ENCODE measurements at regions not wholly inside any gene's neighbourhood (a gene's known extent, or its start where the extent isn't known, plus 50 kb on each side); places are given as distances from the start of the nearest gene placed in this dataset.

- in situ Hi-C loops (cut with MboI) (no loop called here), intact Hi-C loops (cut with micrococcal nuclease; ENCODE audit: unreplicated experiment) (no loop called here)
- no peaks in the 10 kb centered on the region for H3K27me3 ChIP-seq (replicated peaks in 1 of 2; ENCODE audit: control insufficient read depth in 2 of 2, insufficient read depth in 2 of 2, low read length in 1 of 2)
- SMC1A ChIA-PET (ENCODE audit: uncharacterized antibody, unreplicated experiment) = no interaction called here
- RAD21 ChIA-PET (ENCODE audit: unreplicated experiment) = no interaction called here
- DNase-seq (ENCODE audit: low read depth, low spot score) = no peak
- no peaks in the 10 kb centered on the region for H3K4me1 ChIP-seq (ENCODE audit: control insufficient read depth, insufficient read depth, low read length)
- TF ChIP-seq NFYA (IDR thresholded peaks at IDR 0.05; ENCODE audit: borderline replicate concordance, low read depth, low read length) = no peak
- no peak for TF ChIP-seq WRNIP1 (IDR thresholded peaks at IDR 0.05; ENCODE audit: borderline replicate concordance, low read depth, low read length)
- TF ChIP-seq ZNF592 (IDR thresholded peaks at IDR 0.05) = no peak
- BruUV-seq (replicated peaks) = no TSS peak
- H3K36me3 ChIP-seq (ENCODE audit: control insufficient read depth in 2 of 2, insufficient read depth in 2 of 2, low read length in 1 of 2) = no peaks in the 10 kb centered on the region
- ATAC-seq = no peak
- no peaks in the 10 kb centered on the region for H3K79me2 ChIP-seq (ENCODE audit: control insufficient read depth, insufficient read depth, low read length)
- POLR2A ChIA-PET = no interaction called here
- H3K4me2 ChIP-seq (ENCODE audit: control insufficient read depth, insufficient read depth) = no peak overlapping the region
- CTCF ChIA-PET = no interaction called here
- H2AFZ ChIP-seq (ENCODE audit: control insufficient read depth, low read depth, low read length) = no peak overlapping the region
- 10% methylated on average over 6 of the region's 6 CpGs for WGBS (ENCODE audit: insufficient coverage, insufficient replicate concordance, low lambda C conversion rate, missing lambda C conversion rate)
- no peak overlapping the region for H3K27ac ChIP-seq (ENCODE audit: control insufficient read depth, insufficient read depth)
- H3K9ac ChIP-seq (ENCODE audit: control insufficient read depth, insufficient read depth, low read length) = no peak overlapping the region
- H3K9me3 ChIP-seq (replicated peaks; ENCODE audit: control insufficient read depth, insufficient read depth, low read length) = no peaks in the 10 kb centered on the region
- H3K4me3 ChIP-seq = no peak overlapping the region
- FAIRE-seq = no peak
- no peaks in the 10 kb centered on the region for H4K20me1 ChIP-seq (ENCODE audit: control insufficient read depth, insufficient read depth)
Observed at GRCh38 chr16:86970279-86970678, 346.9 kb downstream of the C16orf95 start.

- no peaks in the 10 kb centered on the region for H3K79me2 ChIP-seq (ENCODE audit: control insufficient read depth, insufficient read depth, low read length)
- H4K20me1 ChIP-seq (ENCODE audit: control insufficient read depth, insufficient read depth) = no peaks in the 10 kb centered on the region
- no peak overlapping the region for H2AFZ ChIP-seq (ENCODE audit: control insufficient read depth, low read depth, low read length)
- H3K4me1 ChIP-seq (ENCODE audit: control insufficient read depth, insufficient read depth, low read length) = no peaks in the 10 kb centered on the region
- CTCF ChIA-PET = no interaction called here
- no peak for ATAC-seq
- no peaks in the 10 kb centered on the region for H3K9me3 ChIP-seq (replicated peaks; ENCODE audit: control insufficient read depth, insufficient read depth, low read length)
- H3K27me3 ChIP-seq (replicated peaks in 1 of 2; ENCODE audit: control insufficient read depth in 2 of 2, insufficient read depth in 2 of 2, low read length in 1 of 2) = no peaks in the 10 kb centered on the region
- in situ Hi-C loops (cut with MboI) (no loop called here), intact Hi-C loops (cut with micrococcal nuclease; ENCODE audit: unreplicated experiment) (no loop called here)
- DNase-seq (ENCODE audit: low read depth, low spot score) = no peak
- no peaks in the 10 kb centered on the region for H3K36me3 ChIP-seq (ENCODE audit: control insufficient read depth in 2 of 2, insufficient read depth in 2 of 2, low read length in 1 of 2)
- no peak overlapping the region for H3K4me2 ChIP-seq (ENCODE audit: control insufficient read depth, insufficient read depth)
- no peak overlapping the region for H3K9ac ChIP-seq (ENCODE audit: control insufficient read depth, insufficient read depth, low read length)
- H3K27ac ChIP-seq (ENCODE audit: control insufficient read depth, insufficient read depth) = no peak overlapping the region
- SMC1A ChIA-PET (ENCODE audit: uncharacterized antibody, unreplicated experiment) = no interaction called here
- no TSS peak for BruUV-seq (replicated peaks)
- 5% methylated on average over 4 of the region's 4 CpGs for WGBS (ENCODE audit: insufficient coverage, insufficient replicate concordance, low lambda C conversion rate, missing lambda C conversion rate)
- RAD21 ChIA-PET (ENCODE audit: unreplicated experiment) = no interaction called here
- no peak overlapping the region for H3K4me3 ChIP-seq
- no peak for FAIRE-seq
- POLR2A ChIA-PET = no interaction called here
- TF ChIP-seq SIN3A (IDR thresholded peaks at IDR 0.05; ENCODE audit: low read depth, low read length) = no peak
- TF ChIP-seq E2F4 (IDR thresholded peaks at IDR 0.05; ENCODE audit: low read depth, low read length) = no peak
- TF ChIP-seq, protein P1, sequence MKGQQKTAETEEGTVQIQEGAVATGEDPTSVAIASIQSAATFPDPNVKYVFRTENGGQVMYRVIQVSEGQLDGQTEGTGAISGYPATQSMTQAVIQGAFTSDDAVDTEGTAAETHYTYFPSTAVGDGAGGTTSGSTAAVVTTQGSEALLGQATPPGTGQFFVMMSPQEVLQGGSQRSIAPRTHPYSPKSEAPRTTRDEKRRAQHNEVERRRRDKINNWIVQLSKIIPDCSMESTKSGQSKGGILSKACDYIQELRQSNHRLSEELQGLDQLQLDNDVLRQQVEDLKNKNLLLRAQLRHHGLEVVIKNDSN (IDR thresholded peaks at IDR 0.05; ENCODE audit: borderline replicate concordance, extremely low read length, insufficient read depth, low read depth, low read length) = no peak
- TF ChIP-seq FOS (IDR thresholded peaks at IDR 0.05; ENCODE audit: borderline replicate concordance, extremely low read depth, insufficient read length) = no peak
- no peak for TF ChIP-seq BRCA1 (IDR thresholded peaks at IDR 0.05; ENCODE audit: low read depth, low read length)
- no peak for TF ChIP-seq PML (IDR thresholded peaks at IDR 0.05; ENCODE audit: low read length)
- no peak for TF ChIP-seq SUZ12 (IDR thresholded peaks at IDR 0.05; ENCODE audit: unreplicated experiment)
- TF ChIP-seq ETV6 (conservative IDR thresholded peaks at IDR 0.05 in 1 of 2, IDR thresholded peaks at IDR 0.05 in 1 of 2; ENCODE audit: borderline replicate concordance in 1 of 2, low read depth in 1 of 2) = no peak
- TF ChIP-seq STAT3 (IDR thresholded peaks at IDR 0.05; ENCODE audit: low read depth, low read length) = no peak
- TF ChIP-seq STAT1 (conservative IDR thresholded peaks at IDR 0.05) = no peak
Observed at GRCh38 chr16:86970726-86971125, 346.5 kb downstream of the C16orf95 start.
